GM20431 (cell line): ENCODE measurements at regions not wholly inside any gene's neighbourhood (a gene's known extent, or its start where the extent isn't known, plus 50 kb on each side); places are given as distances from the start of the nearest gene placed in this dataset.

Experiments
- in situ Hi-C: fragments of 300-500 bp; cut with MseI, MboI; formaldehyde crosslinking; loops from one replicate; pipeline ENCODE4 v1.15.0; 2020; ENCODE audit warnings: low sequenced_read_pairs; ENCODE audit not compliant: unreplicated experiment

- in situ Hi-C loops = no loop called here
These were observed 95.0 kb upstream of the CPNE8 start for GRCh38 chr12:39000370-39000769.

- in situ Hi-C loops = no loop called here
These were observed 93.6 kb upstream of the CPNE8 start for GRCh38 chr12:38998887-38999482.

DNA sequence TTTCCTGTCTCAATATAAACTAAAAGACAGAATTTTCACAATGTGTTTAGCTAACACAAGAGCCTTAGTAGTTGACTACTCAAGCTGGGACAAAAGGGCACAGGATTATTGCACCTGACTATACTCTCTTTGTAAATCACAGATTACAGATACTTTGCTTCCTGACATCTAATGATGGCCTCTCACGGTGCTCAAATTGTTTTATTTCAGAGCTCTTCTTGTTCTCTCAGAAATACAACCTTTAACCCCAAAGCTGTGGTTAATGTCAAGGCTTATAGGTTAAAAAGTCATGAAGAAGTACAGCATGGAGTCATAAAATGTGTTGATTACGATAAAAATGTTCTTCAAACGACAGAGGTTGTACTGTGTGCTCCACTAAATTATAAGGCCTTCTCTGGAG is 89.9 kb upstream of the CPNE8 start:
- in situ Hi-C loops = no loop called here

DNA sequence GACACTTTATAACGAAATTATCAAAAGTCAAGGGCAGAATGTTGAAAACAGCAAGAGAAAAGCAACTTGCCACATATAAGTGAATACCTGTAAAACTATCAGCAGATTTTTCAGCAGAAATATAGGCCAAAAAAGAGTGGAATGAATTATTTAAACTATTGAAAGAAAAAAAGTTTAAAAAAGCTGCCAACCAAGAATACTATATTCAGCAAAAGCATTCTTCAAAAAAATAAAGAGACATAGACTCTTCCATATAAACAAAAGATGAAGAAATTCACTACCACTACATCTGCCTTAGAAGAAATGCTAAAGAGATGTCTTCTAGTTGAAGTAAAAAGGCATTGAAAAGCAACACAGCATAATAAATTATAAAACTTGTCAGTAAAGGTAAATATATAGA is 80.6 kb upstream of the CPNE8 start:
- in situ Hi-C loops = no loop called here

DNA sequence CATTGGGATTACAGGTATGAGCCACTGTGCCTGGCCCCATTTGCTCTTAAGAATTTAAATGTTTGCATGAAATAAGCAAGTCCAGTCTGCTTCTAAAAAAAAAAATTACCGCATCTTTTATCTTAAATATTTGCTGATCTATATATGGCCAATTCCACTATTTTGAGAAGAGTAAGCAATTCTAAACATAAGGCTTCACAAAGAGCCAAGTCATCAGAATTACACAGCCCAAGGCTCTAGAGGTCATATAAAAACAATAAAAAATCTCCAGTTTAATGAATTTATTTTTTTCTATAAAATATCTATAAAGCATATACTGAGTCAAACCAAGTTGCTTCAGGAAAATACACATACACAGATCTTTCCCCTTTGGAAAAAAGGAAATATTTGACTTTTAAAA is 79.0 kb upstream of the CPNE8 start:
- in situ Hi-C loops = no loop called here

DNA sequence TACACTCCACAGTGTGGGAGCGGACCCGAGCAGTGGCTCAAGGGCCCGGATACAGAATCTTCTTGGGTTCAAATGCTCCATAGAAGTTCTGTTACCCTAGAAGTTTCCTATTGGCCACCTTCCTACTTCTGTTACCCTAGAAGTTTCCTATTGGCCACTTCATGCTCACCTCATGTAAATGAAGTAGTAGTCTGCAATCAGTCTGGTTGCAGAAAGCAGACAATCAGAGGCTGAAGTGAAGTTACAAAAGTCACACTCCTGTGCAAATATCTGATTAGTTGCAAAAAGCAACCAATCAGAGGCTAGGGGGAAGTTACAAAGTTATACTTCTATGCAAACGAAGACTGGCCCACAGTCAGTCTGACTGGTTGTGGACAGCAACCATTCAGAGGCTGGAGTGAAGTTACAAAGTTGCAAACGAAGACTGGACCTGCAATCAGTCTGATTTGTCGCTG is 77.8 kb upstream of the CPNE8 start:
- in situ Hi-C loops = no loop called here

GRCh38 chr12:38977132-38977531 is 71.7 kb upstream of the CPNE8 start:
- in situ Hi-C loops = no loop called here

GRCh38 chr12:38969706-38970105 is 64.3 kb upstream of the CPNE8 start:
- in situ Hi-C loops = no loop called here

DNA sequence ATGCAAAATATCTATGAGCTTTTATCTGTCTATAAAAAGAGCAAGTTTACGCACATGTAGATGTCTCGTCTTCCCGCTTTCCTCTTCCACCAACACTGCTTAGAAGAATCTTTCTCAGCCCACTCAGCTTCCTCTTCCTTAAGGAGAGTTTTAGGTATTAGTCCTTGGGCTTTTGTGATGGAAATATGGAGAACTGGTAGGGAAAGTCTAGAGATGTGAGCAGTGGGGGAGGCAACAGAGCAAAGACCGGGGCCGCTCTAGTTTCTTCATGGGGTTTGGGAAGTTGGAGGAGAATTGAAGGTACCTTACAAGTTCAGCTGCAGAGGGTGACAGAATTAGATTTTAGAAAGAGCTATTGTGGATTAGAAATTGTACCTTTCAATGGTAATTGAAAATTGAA is 56.3 kb upstream of the CPNE8 start:
- in situ Hi-C loops = no loop called here

DNA sequence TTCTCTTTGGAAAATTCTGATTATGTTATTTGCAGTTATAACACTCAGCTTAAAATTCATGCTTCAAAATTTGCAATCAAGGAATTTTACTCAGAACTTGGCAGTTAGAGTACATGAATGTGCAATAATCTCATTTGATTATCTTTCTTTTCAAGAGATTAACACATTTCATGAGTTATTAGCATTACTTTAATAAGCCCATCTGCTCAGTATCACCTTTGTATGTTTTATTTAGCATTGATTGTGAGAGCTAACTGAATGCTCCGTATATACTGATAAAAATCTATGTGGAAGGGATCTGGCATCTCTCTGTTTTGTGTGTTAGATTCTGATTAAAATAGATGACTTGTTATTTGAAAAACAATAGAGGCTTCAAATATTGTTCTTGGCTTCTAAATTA is 55.6 kb upstream of the CPNE8 start:
- in situ Hi-C loops = no loop called here

- in situ Hi-C loops = no loop called here
These were observed 50.9 kb upstream of the CPNE8 start for GRCh38 chr12:38956337-38956736.
